H1 (cell line): ENCODE measurements at regions not wholly inside any gene's neighbourhood (a gene's known extent, or its start where the extent isn't known, plus 50 kb on each side); places are given as distances from the start of the nearest gene placed in this dataset.

Source experiments
- CTCF ChIA-PET: fragments of 300-600 bp; sonication (Branson Sonifier 250); formaldehyde crosslinking; loops from one replicate; lab custom pipeline; 2021; ENCODE audit not compliant: partially characterized antibody; lab: Charles Lee
- POLR2A ChIA-PET: fragments of 300-600 bp; sonication (Branson Sonifier 250); formaldehyde crosslinking; loops from one replicate; lab custom pipeline; 2021; ENCODE audit warnings: inconsistent platforms; ENCODE audit not compliant: partially characterized antibody; lab: Charles Lee
- DNase-seq, 2 experiments: peaks; one replicate each; pipeline versions ENCODE4 v3.0.0 to v3.0.0-alpha.2; 2010 to 2022; ENCODE audit warnings: low spot score in 2 of 2, low read depth in 1 of 2, mixed read lengths in 1 of 2
- FAIRE-seq: peaks from 2 replicates; lab custom pipeline; 2011; peaks lifted over from hg19 to GRCh38; lab: Jason Lieb, UNC
- H2AFZ ChIP-seq: 2 replicates; pipeline ENCODE4 v1.8.1; 2012; ENCODE audit warnings: low read length, inconsistent platforms
- H2AK5ac ChIP-seq: 2 replicates; pipeline ENCODE4 v1.6.1; 2013; ENCODE audit warnings: low read depth, low read length
- H2BK120ac ChIP-seq: replicated peaks from 2 replicates; pipeline ENCODE3; 2013; ENCODE audit warnings: low read depth, low read length, inconsistent platforms
- H2BK12ac ChIP-seq: 2 replicates; pipeline ENCODE4 v1.6.1; 2013; ENCODE audit warnings: low read depth, low read length
- H2BK15ac ChIP-seq: 2 replicates; pipeline ENCODE4 v1.6.1; 2013; ENCODE audit warnings: low read length
- H2BK20ac ChIP-seq: 2 replicates; pipeline ENCODE4 v1.6.1; 2013; ENCODE audit warnings: low read length
- H2BK5ac ChIP-seq: 2 replicates; pipeline ENCODE4 v1.6.1; 2013; ENCODE audit warnings: low read depth, low read length
- H3K14ac ChIP-seq: 2 replicates; pipeline ENCODE4 v1.6.1; 2013; ENCODE audit warnings: inconsistent platforms; ENCODE audit not compliant: insufficient read length
- H3K18ac ChIP-seq: 2 replicates; pipeline ENCODE4 v1.6.1; 2013; ENCODE audit warnings: low read length; ENCODE audit errors: extremely low read depth
- H3K23ac ChIP-seq: 2 replicates; pipeline ENCODE4 v1.6.1; 2013; ENCODE audit warnings: inconsistent platforms; ENCODE audit not compliant: insufficient read length
- H3K23me2 ChIP-seq: 2 replicates; pipeline ENCODE4 v1.6.1; 2013; ENCODE audit warnings: low read depth, low read length
- H3K27ac ChIP-seq: 2 replicates; pipeline ENCODE4 v1.6.1; 2011; ENCODE audit warnings: low read depth, low read length, inconsistent platforms
- H3K27me3 ChIP-seq, 4 experiments: replicated peaks in 1 of 4; 1 replicate in 1 of 4; 2 replicates in 3 of 4; pipeline versions ENCODE4 v1.6.1 to v1.8.1; 2011 to 2013; ENCODE audit warnings: low read length in 3 of 4, mild to moderate bottlenecking in 3 of 4, inconsistent platforms in 2 of 4, mixed read lengths in 2 of 4, moderate library complexity in 1 of 4; ENCODE audit not compliant: control insufficient read depth in 3 of 4, insufficient read depth in 3 of 4; ENCODE audit errors: extremely low read depth in 1 of 4
- H3K36me3 ChIP-seq, 4 experiments: 2 replicates each; pipeline versions ENCODE4 v1.6.1 to v1.8.1; 2011 to 2013; ENCODE audit warnings: mild to moderate bottlenecking in 4 of 4, low read length in 3 of 4, moderate library complexity in 2 of 4, control low read depth in 1 of 4, inconsistent platforms in 1 of 4; ENCODE audit not compliant: insufficient read depth in 4 of 4, control insufficient read depth in 2 of 4
- H3K4ac ChIP-seq: replicated peaks from 2 replicates; pipeline ENCODE3; 2013; ENCODE audit warnings: low read length, low read depth, mixed read lengths, inconsistent platforms; ENCODE audit not compliant: insufficient read length
- H3K4me1 ChIP-seq, 4 experiments: replicated peaks in 1 of 4; 1 replicate in 1 of 4; 2 replicates in 3 of 4; pipeline versions ENCODE4 v1.6.1 to v1.8.1; 2011 to 2013; ENCODE audit warnings: low read length in 3 of 4, inconsistent platforms in 2 of 4, mixed read lengths in 1 of 4; ENCODE audit not compliant: insufficient read depth in 4 of 4, control insufficient read depth in 3 of 4
- H3K4me2 ChIP-seq, 2 experiments: 2 replicates each; pipeline versions ENCODE4 v1.6.1 to v1.8.1; 2011 to 2013; ENCODE audit warnings: low read depth in 2 of 2, low read length in 2 of 2, control low read depth in 1 of 2, inconsistent platforms in 1 of 2, mild to moderate bottlenecking in 1 of 2; ENCODE audit not compliant: insufficient read depth in 1 of 2
- H3K4me3 ChIP-seq, 4 experiments: fragments of 200-600, 300-600 bp in 1 of 4; sonication (generic), shearing (Covaris generic), sonication (Bioruptor Twin) in 1 of 4; 2 replicates each; pipeline versions ENCODE4 v1.5.1 to v1.8.1; 2011 to 2016; ENCODE audit warnings: low read length in 4 of 4, low read depth in 3 of 4, control low read depth in 2 of 4, inconsistent platforms in 2 of 4, mild to moderate bottlenecking in 2 of 4, mixed read lengths in 1 of 4, moderate library complexity in 1 of 4; ENCODE audit not compliant: insufficient read depth in 2 of 4; ENCODE audit errors: extremely low read depth in 1 of 4
- H3K56ac ChIP-seq: replicated peaks from 2 replicates; pipeline ENCODE3; 2013; ENCODE audit warnings: low read depth, mild to moderate bottlenecking, mixed read lengths, low read length, inconsistent platforms; ENCODE audit not compliant: insufficient read length
- H3K79me1 ChIP-seq: 2 replicates; pipeline ENCODE4 v1.6.1; 2013; ENCODE audit warnings: low read depth, low read length, control low read depth
- H3K79me2 ChIP-seq, 2 experiments: 2 replicates each; pipeline versions ENCODE4 v1.6.1 to v1.8.1; 2012 to 2013; ENCODE audit warnings: low read length in 2 of 2, mild to moderate bottlenecking in 2 of 2, inconsistent platforms in 1 of 2; ENCODE audit not compliant: insufficient read depth in 2 of 2, control insufficient read depth in 1 of 2
- H3K9ac ChIP-seq, 4 experiments: replicated peaks in 1 of 4; 1 replicate in 1 of 4; 2 replicates in 3 of 4; pipeline versions ENCODE4 v1.6.1 to v1.8.1; 2011 to 2013; ENCODE audit warnings: low read depth in 3 of 4, low read length in 3 of 4, control low read depth in 2 of 4, mild to moderate bottlenecking in 2 of 4, moderate library complexity in 2 of 4, inconsistent platforms in 1 of 4; ENCODE audit errors: extremely low read depth in 1 of 4
- H3K9me3 ChIP-seq, 2 experiments: 2 replicates each; pipeline versions ENCODE4 v1.6.1 to v1.8.1; 2012 to 2013; ENCODE audit warnings: mild to moderate bottlenecking in 2 of 2, moderate library complexity in 2 of 2, control low read depth in 1 of 2, inconsistent platforms in 1 of 2, low read depth in 1 of 2, low read length in 1 of 2, mixed read lengths in 1 of 2; ENCODE audit not compliant: insufficient read depth in 2 of 2
- H4K20me1 ChIP-seq, 2 experiments: replicated peaks in 1 of 2; 2 replicates each; pipeline versions ENCODE3 to v1.8.1; 2011 to 2013; ENCODE audit warnings: inconsistent platforms in 2 of 2, low read length in 2 of 2, mild to moderate bottlenecking in 1 of 2; ENCODE audit not compliant: insufficient read depth in 2 of 2, control insufficient read depth in 1 of 2
- H4K5ac ChIP-seq: 2 replicates; pipeline ENCODE4 v1.6.1; 2013; ENCODE audit warnings: low read length, low read depth, mixed read lengths, inconsistent platforms; ENCODE audit not compliant: insufficient read length
- H4K8ac ChIP-seq: 2 replicates; pipeline ENCODE4 v1.8.0; 2013; ENCODE audit warnings: mild to moderate bottlenecking, moderate library complexity, low read length, inconsistent platforms; ENCODE audit not compliant: insufficient read depth; ENCODE audit errors: extremely low read depth
- H4K91ac ChIP-seq: replicated peaks from 2 replicates; pipeline ENCODE3; 2013; ENCODE audit warnings: low read length, mixed read lengths, inconsistent platforms; ENCODE audit not compliant: insufficient read length
- CHD2 ChIP-seq: IDR thresholded peaks from 2 replicates; pipeline ENCODE4 v1.6.1; 2012; ENCODE audit warnings: low read length, improper control_type of control experiment
- EZH2 ChIP-seq: fragments of 200-600 bp; sonication (generic); IDR thresholded peaks from 2 replicates; pipeline ENCODE4 v1.7.1; 2012; ENCODE audit warnings: low read depth, mild to moderate bottlenecking, moderate library complexity, low read length, inconsistent platforms; ENCODE audit not compliant: severe bottlenecking
- POLR2AphosphoS5 ChIP-seq: IDR thresholded peaks from 2 replicates; pipeline ENCODE4 v1.6.1; 2011; ENCODE audit warnings: low read depth, low read length
- SIN3A ChIP-seq, 2 experiments: IDR thresholded peaks in 1 of 2; conservative IDR thresholded peaks in 1 of 2; 2 replicates each; pipeline ENCODE4 v1.6.1; 2011 to 2012; ENCODE audit warnings: low read length in 2 of 2, improper control_type of control experiment in 1 of 2, low read depth in 1 of 2, mild to moderate bottlenecking in 1 of 2
- SRF ChIP-seq: IDR thresholded peaks from 2 replicates; pipeline ENCODE4 v1.6.1; 2011; ENCODE audit warnings: mild to moderate bottlenecking, low read depth, low read length, moderate library complexity
- TAF7 ChIP-seq: optimal IDR thresholded peaks from 2 replicates; pipeline ENCODE3; 2011; ENCODE audit warnings: low read depth, mild to moderate bottlenecking, inconsistent platforms, low read length, moderate library complexity, borderline replicate concordance
- YY1 ChIP-seq: IDR thresholded peaks from 2 replicates; pipeline ENCODE4 v1.6.1; 2011; ENCODE audit warnings: low read depth, mild to moderate bottlenecking, low read length
- WGBS, 2 experiments: shearing (Covaris generic) in 1 of 2; methylation state at CpG; one replicate each; pipeline versions ENCODE4 v1.1.6 to v1.1.7; 2013 to 2015; ENCODE audit warnings: low lambda C conversion rate in 2 of 2, mixed read lengths in 2 of 2, inconsistent platforms in 1 of 2, low coverage in 1 of 2, missing lambda C conversion rate in 1 of 2; ENCODE audit not compliant: insufficient replicate concordance in 2 of 2, insufficient coverage in 1 of 2, insufficient read length in 1 of 2; ENCODE audit errors: extremely low coverage in 1 of 2, missing lambda C conversion rate in 1 of 2; 5-methylcytosine and 5-hydroxymethylcytosine counted together

DNA sequence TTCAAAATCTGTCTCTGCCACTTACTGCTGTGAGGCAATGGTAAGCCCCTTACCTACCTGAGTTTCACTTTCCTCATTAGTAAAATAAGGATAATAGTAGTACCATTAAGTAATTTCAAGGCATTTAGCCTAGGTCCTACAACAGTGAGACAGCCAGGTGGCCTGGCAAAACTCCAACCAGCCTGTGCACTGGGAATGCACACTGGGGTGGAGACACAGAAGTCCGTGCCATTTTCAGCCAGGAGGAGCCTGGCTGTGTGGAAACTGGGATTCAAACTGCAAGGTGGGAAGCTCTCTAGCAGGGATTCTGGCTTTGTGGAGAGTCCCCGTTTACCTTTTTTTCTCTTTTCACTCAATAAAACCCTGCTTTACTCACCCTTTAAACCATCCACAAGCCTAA lies 630.4 kb downstream of the PRELID2 start:
- no peak overlapping the region for H3K18ac ChIP-seq
- CTCF ChIA-PET: interaction anchor here (1.1 kb wide), 1 partner anchor 33 kb away, joined by 3 read pairs; no protein-coding TSS in a partner anchor
- H3K23ac ChIP-seq: no peak overlapping the region
- no peak overlapping the region for H3K27ac ChIP-seq
- H3K14ac ChIP-seq: no peak overlapping the region
- no peak overlapping the region for H4K91ac ChIP-seq
- H3K27me3 ChIP-seq: no peaks in the 10 kb centered on the region
- no peaks in the 10 kb centered on the region for H3K36me3 ChIP-seq
- H3K9ac ChIP-seq: no peak overlapping the region
- no peak overlapping the region for H3K4me2 ChIP-seq
- H2BK12ac ChIP-seq: no peak overlapping the region
- no peak overlapping the region for H2AFZ ChIP-seq
- H2BK5ac ChIP-seq: no peak overlapping the region
- no peaks in the 10 kb centered on the region for H3K23me2 ChIP-seq
- H3K4ac ChIP-seq: no peak overlapping the region
- no peak overlapping the region for H2AK5ac ChIP-seq
- H2BK120ac ChIP-seq: no peak overlapping the region
- no peak overlapping the region for H4K8ac ChIP-seq
- H3K56ac ChIP-seq: no peak overlapping the region
- no peak overlapping the region for H2BK15ac ChIP-seq
- POLR2A ChIA-PET: interaction anchor here (0.5 kb wide), 1 partner anchor 132 kb away, joined by 5 read pairs; no protein-coding TSS in a partner anchor
- no peak overlapping the region for H4K5ac ChIP-seq
- H3K79me1 ChIP-seq: no peaks in the 10 kb centered on the region
- DNase-seq (no peak), FAIRE-seq (no peak)
- H4K20me1 ChIP-seq: no peaks in the 10 kb centered on the region
- H3K9me3 ChIP-seq: no peaks in the 10 kb centered on the region
- no peaks in the 10 kb centered on the region for H3K79me2 ChIP-seq
- H3K4me1 ChIP-seq: no peaks in the 10 kb centered on the region
- WGBS, 2 experiments: 88% methylated on average over 2 of the region's 2 CpGs; no CpG with 5 or more reads in 1 of the 2 experiments
- H2BK20ac ChIP-seq: no peak overlapping the region
- no peak overlapping the region for H3K4me3 ChIP-seq
- TF ChIP-seq POLR2AphosphoS5: no peak
- TF ChIP-seq CHD2: no peak
- TF ChIP-seq EZH2: no peak
- no peak for TF ChIP-seq YY1
- no peak for TF ChIP-seq SRF
- TF ChIP-seq SIN3A (conservative IDR thresholded peaks at IDR 0.05 in 1 of 2, IDR thresholded peaks at IDR 0.05 in 1 of 2; ENCODE audit: low read depth in 1 of 2, low read length in 2 of 2): no peak
- TF ChIP-seq TAF7: no peak
